ENCODE measurements at regions not wholly inside any gene's neighbourhood (a gene's known extent, or its start where the extent isn't known, plus 50 kb on each side); places are given as distances from the start of the nearest gene placed in this dataset.

DNA sequence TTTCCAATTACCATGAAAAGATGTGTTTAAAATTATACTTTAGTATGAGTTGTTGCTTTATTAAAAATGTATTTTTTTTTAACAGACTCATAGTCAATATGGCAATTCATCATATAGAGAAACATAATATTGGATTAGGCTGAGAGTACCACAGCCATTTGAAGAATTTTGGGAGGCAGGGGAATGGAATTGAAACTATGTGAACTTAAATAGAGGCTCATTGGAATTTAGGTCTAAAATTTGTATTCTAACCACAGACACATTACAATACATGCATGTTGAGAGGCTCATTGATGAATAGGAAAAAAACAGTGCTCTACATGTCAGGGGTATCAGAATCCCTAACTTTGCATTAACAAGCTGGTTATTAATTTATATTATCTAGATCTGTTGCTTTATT is 269.6 kb downstream of the DKK2 start:
- intact Hi-C loops (cut with micrococcal nuclease), result no loop called here
- Mint-ChIP-seq H3K4me3 (no peak overlapping the region), H3K27me3 (ENCODE audit: low read depth in 3 of 3) (peaks cover 0 to 4% (median 0%) of the 10 kb centered on the region in 3 donors), H3K9me3 (peaks cover 2 to 7% (median 4%) of the 10 kb centered on the region in 7 donors), H3K27ac (no peak overlapping the region), H3K4me1 (no peaks in the 10 kb centered on the region), H3K36me3 (no peaks in the 10 kb centered on the region)
- Histone ChIP-seq H3K79me2 (ENCODE audit: insufficient read depth, low read length) (no peaks in the 10 kb centered on the region), H3K27me3 (ENCODE audit: control insufficient read depth in 2 of 2, insufficient read depth in 2 of 2, low read length in 2 of 2) (no peaks in the 10 kb centered on the region), H3K4me1 (ENCODE audit: control insufficient read depth in 1 of 2, insufficient read depth in 2 of 2, low read length in 2 of 2) (no peaks in the 10 kb centered on the region), H2AFZ (ENCODE audit: insufficient read depth, low read depth, low read length, poor library complexity, severe bottlenecking) (no peak overlapping the region), H3K36me3 (replicated peaks in 1 of 2; ENCODE audit: control insufficient read depth in 1 of 2, insufficient read depth in 2 of 2, low read length in 2 of 2) (no peaks in the 10 kb centered on the region), H3K4me3 (replicated peaks in 1 of 3; ENCODE audit: low read depth in 2 of 3, low read length in 3 of 3) (no peak overlapping the region), H3K9me3 (replicated peaks in 1 of 2; ENCODE audit: control insufficient read depth in 1 of 2, insufficient read depth in 1 of 2, low read length in 2 of 2) (no peaks in the 10 kb centered on the region), H4K20me1 (ENCODE audit: insufficient read depth, low read length) (no peaks in the 10 kb centered on the region), H3K27ac (ENCODE audit: low read depth in 1 of 2, low read length in 2 of 2) (no peak overlapping the region), H3K4me2 (replicated peaks; ENCODE audit: extremely low read depth, low read length, poor library complexity, severe bottlenecking) (no peak overlapping the region), H3K9ac (ENCODE audit: insufficient read depth, low read length, poor library complexity, severe bottlenecking) (no peak overlapping the region)
- TF ChIP-seq, protein P1, sequence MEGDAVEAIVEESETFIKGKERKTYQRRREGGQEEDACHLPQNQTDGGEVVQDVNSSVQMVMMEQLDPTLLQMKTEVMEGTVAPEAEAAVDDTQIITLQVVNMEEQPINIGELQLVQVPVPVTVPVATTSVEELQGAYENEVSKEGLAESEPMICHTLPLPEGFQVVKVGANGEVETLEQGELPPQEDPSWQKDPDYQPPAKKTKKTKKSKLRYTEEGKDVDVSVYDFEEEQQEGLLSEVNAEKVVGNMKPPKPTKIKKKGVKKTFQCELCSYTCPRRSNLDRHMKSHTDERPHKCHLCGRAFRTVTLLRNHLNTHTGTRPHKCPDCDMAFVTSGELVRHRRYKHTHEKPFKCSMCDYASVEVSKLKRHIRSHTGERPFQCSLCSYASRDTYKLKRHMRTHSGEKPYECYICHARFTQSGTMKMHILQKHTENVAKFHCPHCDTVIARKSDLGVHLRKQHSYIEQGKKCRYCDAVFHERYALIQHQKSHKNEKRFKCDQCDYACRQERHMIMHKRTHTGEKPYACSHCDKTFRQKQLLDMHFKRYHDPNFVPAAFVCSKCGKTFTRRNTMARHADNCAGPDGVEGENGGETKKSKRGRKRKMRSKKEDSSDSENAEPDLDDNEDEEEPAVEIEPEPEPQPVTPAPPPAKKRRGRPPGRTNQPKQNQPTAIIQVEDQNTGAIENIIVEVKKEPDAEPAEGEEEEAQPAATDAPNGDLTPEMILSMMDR (IDR thresholded peaks at IDR 0.05), result no peak
- DNase-seq, result no peak

DNA sequence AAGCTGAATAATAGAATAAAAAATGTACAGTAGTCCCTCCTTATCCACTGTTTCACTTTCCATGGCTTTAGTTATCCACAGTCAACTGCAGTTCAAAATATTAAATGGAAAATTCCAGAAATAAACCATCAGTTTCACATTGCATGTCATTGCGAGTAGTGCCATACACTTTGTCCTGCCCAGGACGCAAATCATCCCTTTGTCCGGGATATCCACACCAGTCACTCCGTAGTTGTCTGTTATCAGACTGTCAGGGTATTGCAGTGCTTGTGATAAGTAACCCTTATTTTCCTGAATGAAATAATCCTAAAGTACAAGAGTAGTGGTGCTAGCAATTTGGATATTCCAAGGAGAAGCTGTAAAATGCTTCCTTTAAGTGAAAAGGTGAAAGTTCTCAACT is 271.3 kb downstream of the DKK2 start:
- Histone ChIP-seq H3K27ac (ENCODE audit: low read depth in 1 of 2, low read length in 2 of 2) (no peak overlapping the region), H4K20me1 (ENCODE audit: insufficient read depth, low read length) (no peaks in the 10 kb centered on the region), H3K27me3 (ENCODE audit: control insufficient read depth in 2 of 2, insufficient read depth in 2 of 2, low read length in 2 of 2) (no peaks in the 10 kb centered on the region), H3K36me3 (replicated peaks in 1 of 2; ENCODE audit: control insufficient read depth in 1 of 2, insufficient read depth in 2 of 2, low read length in 2 of 2) (no peaks in the 10 kb centered on the region), H3K79me2 (ENCODE audit: insufficient read depth, low read length) (no peaks in the 10 kb centered on the region), H3K4me3 (replicated peaks in 1 of 3; ENCODE audit: low read depth in 2 of 3, low read length in 3 of 3) (no peak overlapping the region), H3K4me1 (ENCODE audit: control insufficient read depth in 1 of 2, insufficient read depth in 2 of 2, low read length in 2 of 2) (no peaks in the 10 kb centered on the region), H3K9me3 (replicated peaks in 1 of 2; ENCODE audit: control insufficient read depth in 1 of 2, insufficient read depth in 1 of 2, low read length in 2 of 2) (no peaks in the 10 kb centered on the region), H3K9ac (ENCODE audit: insufficient read depth, low read length, poor library complexity, severe bottlenecking) (no peak overlapping the region), H2AFZ (ENCODE audit: insufficient read depth, low read depth, low read length, poor library complexity, severe bottlenecking) (no peak overlapping the region), H3K4me2 (replicated peaks; ENCODE audit: extremely low read depth, low read length, poor library complexity, severe bottlenecking) (no peak overlapping the region)
- Mint-ChIP-seq H3K4me3 (no peak overlapping the region), H3K9me3 (peaks cover 2 to 7% (median 4%) of the 10 kb centered on the region in 7 donors), H3K4me1 (no peaks in the 10 kb centered on the region), H3K27ac (no peak overlapping the region), H3K36me3 (no peaks in the 10 kb centered on the region), H3K27me3 (ENCODE audit: low read depth in 3 of 3) (peaks cover 0 to 4% (median 1%) of the 10 kb centered on the region in 3 donors)
- WGBS (ENCODE audit: insufficient coverage), result no CpG with 5 or more reads among the region's 4 CpGs
- intact Hi-C loops (cut with micrococcal nuclease), result no loop called here
- DNase-seq, result no peak
- TF ChIP-seq, protein P1 (IDR thresholded peaks at IDR 0.05), result no peak
